H9 (cell line): ENCODE measurements at regions not wholly inside any gene's neighbourhood (a gene's known extent, or its start where the extent isn't known, plus 50 kb on each side); places are given as distances from the start of the nearest gene placed in this dataset.

Experiments used
- DNase-seq: peaks from one replicate; pipeline ENCODE4 v3.0.0-alpha.2; 2017
- H2AFZ ChIP-seq: one replicate; pipeline ENCODE4 v1.6.1; 2013; ENCODE audit warnings: mild to moderate bottlenecking, low read length, control low read depth, moderate library complexity
- H2AK5ac ChIP-seq: 2 replicates; pipeline ENCODE4 v1.6.1; 2013; ENCODE audit warnings: low read length, control low read depth, mixed read lengths; ENCODE audit not compliant: insufficient read length
- H2BK120ac ChIP-seq: one replicate; pipeline ENCODE4 v1.6.1; 2013; ENCODE audit warnings: low read depth, mild to moderate bottlenecking, low read length, control low read depth, inconsistent platforms; ENCODE audit not compliant: poor library complexity, severe bottlenecking
- H2BK12ac ChIP-seq: 2 replicates; pipeline ENCODE4 v1.6.1; 2013; ENCODE audit warnings: low read length, control low read depth, mixed read lengths, low read depth; ENCODE audit not compliant: insufficient read length
- H2BK15ac ChIP-seq: 2 replicates; pipeline ENCODE4 v1.6.1; 2013; ENCODE audit warnings: low read depth, low read length, control low read depth
- H2BK20ac ChIP-seq: one replicate; pipeline ENCODE4 v1.6.1; 2013; ENCODE audit warnings: low read depth, mild to moderate bottlenecking, low read length, control low read depth, inconsistent platforms; ENCODE audit not compliant: poor library complexity, severe bottlenecking
- H2BK5ac ChIP-seq: 2 replicates; pipeline ENCODE4 v1.6.1; 2013; ENCODE audit warnings: low read length, control low read depth, mixed read lengths; ENCODE audit not compliant: insufficient read length
- H3K14ac ChIP-seq: 2 replicates; pipeline ENCODE4 v1.6.1; 2013; ENCODE audit warnings: low read length, control low read depth; ENCODE audit not compliant: insufficient read depth
- H3K18ac ChIP-seq: 2 replicates; pipeline ENCODE4 v1.6.1; 2013; ENCODE audit warnings: low read depth, mild to moderate bottlenecking, mixed read lengths, low read length, control low read depth; ENCODE audit not compliant: insufficient read length
- H3K23ac ChIP-seq: 2 replicates; pipeline ENCODE4 v1.6.1; 2013; ENCODE audit warnings: low read length, control low read depth, mixed read lengths, low read depth; ENCODE audit not compliant: insufficient read length
- H3K23me2 ChIP-seq: 2 replicates; pipeline ENCODE4 v1.6.1; 2013; ENCODE audit warnings: low read depth, mild to moderate bottlenecking, mixed read lengths, low read length, control low read depth; ENCODE audit not compliant: insufficient read length, poor library complexity, severe bottlenecking
- H3K27ac ChIP-seq: 2 replicates; pipeline ENCODE4 v1.5.1; 2013; ENCODE audit warnings: low read length, control low read depth, mixed read lengths, low read depth; ENCODE audit not compliant: insufficient read length
- H3K27me3 ChIP-seq: 2 replicates; pipeline ENCODE4 v1.6.1; 2013; ENCODE audit warnings: low read length, control low read depth, inconsistent platforms; ENCODE audit not compliant: insufficient read depth
- H3K4ac ChIP-seq: 2 replicates; pipeline ENCODE4 v1.6.1; 2013; ENCODE audit warnings: low read depth, mild to moderate bottlenecking, control low read depth, inconsistent platforms, low read length, moderate library complexity
- H3K4me1 ChIP-seq: 2 replicates; pipeline ENCODE4 v1.6.1; 2013; ENCODE audit warnings: low read length, control low read depth, inconsistent platforms; ENCODE audit not compliant: insufficient read depth
- H3K4me2 ChIP-seq: 2 replicates; pipeline ENCODE4 v1.6.1; 2013; ENCODE audit warnings: low read length, control low read depth, mixed read lengths; ENCODE audit not compliant: insufficient read length, insufficient read depth
- H3K56ac ChIP-seq: 2 replicates; pipeline ENCODE4 v1.6.1; 2013; ENCODE audit warnings: low read depth, mild to moderate bottlenecking, mixed read lengths, low read length, control low read depth; ENCODE audit not compliant: insufficient read length
- H3K79me1 ChIP-seq: 2 replicates; pipeline ENCODE4 v1.6.1; 2013; ENCODE audit warnings: low read depth, mild to moderate bottlenecking, moderate library complexity, low read length, control low read depth, inconsistent platforms; ENCODE audit not compliant: insufficient read depth, poor library complexity, severe bottlenecking
- H3K79me2 ChIP-seq: 2 replicates; pipeline ENCODE4 v1.6.1; 2013; ENCODE audit warnings: low read length, control low read depth, inconsistent platforms; ENCODE audit not compliant: insufficient read depth
- H3K9ac ChIP-seq: 2 replicates; pipeline ENCODE4 v1.6.1; 2013; ENCODE audit warnings: low read length, control low read depth, mixed read lengths; ENCODE audit not compliant: insufficient read length; ENCODE audit errors: extremely low read depth
- H3K9me3 ChIP-seq: one replicate; pipeline ENCODE4 v1.6.1; 2013; ENCODE audit warnings: low read depth, low read length, inconsistent platforms; ENCODE audit not compliant: control insufficient read depth
- H3T11ph ChIP-seq: one replicate; pipeline ENCODE4 v1.6.1; 2013; ENCODE audit warnings: mild to moderate bottlenecking, low read length, control low read depth, inconsistent platforms
- H4K20me1 ChIP-seq: one replicate; pipeline ENCODE4 v1.6.1; 2013; ENCODE audit not compliant: control insufficient read depth, insufficient read length, insufficient read depth
- H4K5ac ChIP-seq: 2 replicates; pipeline ENCODE4 v1.6.1; 2013; ENCODE audit warnings: low read depth, mild to moderate bottlenecking, mixed read lengths, low read length, control low read depth; ENCODE audit not compliant: insufficient read length
- H4K8ac ChIP-seq: replicated peaks from 2 replicates; pipeline ENCODE4 v1.6.1; 2013; ENCODE audit warnings: low read length, control low read depth, mixed read lengths, low read depth; ENCODE audit not compliant: insufficient read length
- H4K91ac ChIP-seq: 2 replicates; pipeline ENCODE4 v1.6.1; 2013; ENCODE audit warnings: low read depth, mild to moderate bottlenecking, moderate library complexity, mixed read lengths, low read length, control low read depth; ENCODE audit not compliant: insufficient read length
- H3K27ac Mint-ChIP-seq, 3 experiments: 2 replicates in 2 of 3; 3 replicates in 1 of 3; pipeline ENCODE4 v1.8.0; 2020 to 2021; ENCODE audit warnings: mixed read lengths in 3 of 3, mild to moderate bottlenecking in 1 of 3, moderate library complexity in 1 of 3
- H3K27me3 Mint-ChIP-seq: 2 replicates; pipeline ENCODE4 v1.8.0; 2021; ENCODE audit warnings: low read depth, mild to moderate bottlenecking, moderate library complexity, mixed read lengths
- H3K36me3 Mint-ChIP-seq, 3 experiments: 2 replicates in 2 of 3; 3 replicates in 1 of 3; pipeline ENCODE4 v1.8.0; 2020 to 2021; ENCODE audit warnings: low read depth in 3 of 3, mixed read lengths in 3 of 3; ENCODE audit not compliant: insufficient read depth in 1 of 3
- H3K4me1 Mint-ChIP-seq, 2 experiments: 2 replicates each; pipeline ENCODE4 v1.8.0; 2020; ENCODE audit warnings: mixed read lengths in 2 of 2
- H3K4me3 Mint-ChIP-seq, 2 experiments: 2 replicates in 1 of 2; 3 replicates in 1 of 2; pipeline ENCODE4 v1.8.0; 2020 to 2021; ENCODE audit warnings: mild to moderate bottlenecking in 2 of 2, mixed read lengths in 2 of 2, moderate library complexity in 1 of 2
- H3K9me3 Mint-ChIP-seq, 2 experiments: 2 replicates in 1 of 2; 3 replicates in 1 of 2; pipeline ENCODE4 v1.8.0; 2020; ENCODE audit warnings: mild to moderate bottlenecking in 2 of 2, mixed read lengths in 2 of 2, moderate library complexity in 1 of 2
- CTCF ChIP-seq: fragments of 200-600 bp; sonication (generic); conservative IDR thresholded peaks from 3 replicates; pipeline ENCODE4 v1.8.0; 2021; ENCODE audit warnings: antibody characterized with exemption, mild to moderate bottlenecking
- WGBS: extraction: QIAGEN DNeasy Blood & Tissue Kit; methylation state at CpG from one replicate; pipeline ENCODE4 v1.1.7; 2013; ENCODE audit warnings: missing lambda C conversion rate, low lambda C conversion rate, mixed read lengths; ENCODE audit not compliant: insufficient read length; ENCODE audit errors: extremely low coverage; 5-methylcytosine and 5-hydroxymethylcytosine counted together

GRCh38 chr5:152595405-152595804 is 190.3 kb upstream of the NMUR2 start:
- H3K27ac Mint-ChIP-seq, result no peak overlapping the region
- no CpG with 5 or more reads among the region's 1 CpG for WGBS
- H3K27me3 ChIP-seq, result no peaks in the 10 kb centered on the region
- H3K4me3 Mint-ChIP-seq, result no peak overlapping the region
- H4K5ac ChIP-seq, result no peak overlapping the region
- H4K91ac ChIP-seq, result no peak overlapping the region
- no peak overlapping the region for H2BK15ac ChIP-seq
- H3K4me1 Mint-ChIP-seq, result peaks cover 0 to 3% of the 10 kb centered on the region in 2 experiments; a peak in 1 of 4 replicates
- no peak overlapping the region for H2BK120ac ChIP-seq
- H2AFZ ChIP-seq, result no peak overlapping the region
- no peak overlapping the region for H3T11ph ChIP-seq
- no peak overlapping the region for H3K14ac ChIP-seq
- H3K79me1 ChIP-seq, result no peaks in the 10 kb centered on the region
- H3K27me3 Mint-ChIP-seq, result no peaks in the 10 kb centered on the region; the same call in 1 of the 2 replicates
- H3K23me2 ChIP-seq, result no peaks in the 10 kb centered on the region
- H2AK5ac ChIP-seq, result no peak overlapping the region
- H3K23ac ChIP-seq, result no peak overlapping the region
- H3K4me2 ChIP-seq, result no peak overlapping the region
- peaks cover 3 to 5% of the 10 kb centered on the region in 2 experiments; a peak in 3 of 5 replicates for H3K9me3 Mint-ChIP-seq
- no peaks in the 10 kb centered on the region for H3K79me2 ChIP-seq
- no peak overlapping the region for H3K4ac ChIP-seq
- no peak for TF ChIP-seq CTCF
- H2BK5ac ChIP-seq, result no peak overlapping the region
- H4K20me1 ChIP-seq, result no peaks in the 10 kb centered on the region
- no peaks in the 10 kb centered on the region; a peak in 1 of 7 replicates for H3K36me3 Mint-ChIP-seq
- H3K27ac ChIP-seq, result no peak overlapping the region
- H3K9ac ChIP-seq, result no peak overlapping the region
- no peak for DNase-seq
- H2BK12ac ChIP-seq, result no peak overlapping the region
- no peak overlapping the region for H3K56ac ChIP-seq
- no peaks in the 10 kb centered on the region for H3K4me1 ChIP-seq
- no peaks in the 10 kb centered on the region for H3K9me3 ChIP-seq
- no peak overlapping the region for H3K18ac ChIP-seq
- H2BK20ac ChIP-seq, result no peak overlapping the region
- H4K8ac ChIP-seq, result no peak overlapping the region
